HG03460 (cell line): ENCODE measurements at regions not wholly inside any gene's neighbourhood (a gene's known extent, or its start where the extent isn't known, plus 50 kb on each side); places are given as distances from the start of the nearest gene placed in this dataset.

Source experiments
- ATAC-seq: cut with Tn5 transposase; IDR thresholded peaks from one replicate; pipeline ENCODE4 v1.9.1; 2021; ENCODE audit not compliant: unreplicated experiment

DNA sequence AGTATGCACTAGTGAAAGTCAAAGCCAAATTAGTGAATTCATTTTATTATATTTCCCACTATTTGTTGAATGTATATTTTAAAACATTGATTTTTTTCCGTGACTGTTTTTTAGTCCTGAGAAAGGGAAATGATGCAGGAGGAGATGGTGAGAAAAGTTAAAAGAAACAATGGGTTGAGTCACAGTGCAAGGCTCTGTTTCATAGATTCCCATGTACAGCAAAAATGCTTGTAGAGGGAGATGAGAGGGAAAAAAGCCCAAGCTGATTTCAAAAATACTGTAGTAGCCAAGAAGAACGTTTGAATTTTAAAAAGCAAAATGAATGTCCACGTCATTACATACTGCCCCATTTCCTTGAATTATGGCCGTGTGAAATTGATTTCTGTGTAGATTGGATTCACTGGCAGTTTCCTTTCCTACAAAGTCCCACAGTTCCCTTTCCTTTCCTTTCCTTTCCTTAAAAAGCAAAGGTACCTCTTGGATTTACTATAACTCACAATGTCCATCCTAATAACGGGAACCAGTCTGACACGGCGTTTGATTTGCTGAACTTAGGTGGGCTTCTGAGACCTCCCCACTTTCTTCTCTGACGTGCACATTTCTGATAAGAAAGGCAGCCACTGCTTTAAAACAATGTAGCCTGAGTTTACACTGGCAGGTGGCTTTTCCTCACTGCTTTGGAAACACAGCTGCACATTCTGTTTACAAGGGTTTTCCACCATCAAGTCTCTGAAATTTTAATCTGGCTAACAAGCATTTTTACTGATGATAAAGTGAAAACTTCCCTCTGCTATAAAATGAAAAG, 63.7 kb downstream of the SPCS3 start:
- no peak for ATAC-seq

DNA sequence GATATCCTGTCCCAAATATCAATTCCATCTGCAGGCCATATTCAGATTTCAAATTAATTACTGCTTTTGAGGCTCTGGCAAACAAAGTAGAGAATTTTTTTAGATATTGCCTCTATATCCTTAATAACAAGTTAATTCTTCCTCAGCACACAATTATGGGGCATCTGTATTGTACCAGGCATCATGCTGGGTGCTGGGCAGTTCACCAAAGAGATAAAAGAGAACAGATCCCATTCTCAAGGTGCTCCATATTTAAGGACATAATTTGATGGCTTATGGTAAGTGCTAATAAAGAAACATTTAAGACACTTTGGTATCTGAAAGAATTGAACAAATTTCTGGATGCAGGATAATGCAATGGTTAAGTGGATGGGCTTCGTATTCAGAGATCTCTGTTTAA, 65.8 kb downstream of the SPCS3 start:
- no peak for ATAC-seq

DNA sequence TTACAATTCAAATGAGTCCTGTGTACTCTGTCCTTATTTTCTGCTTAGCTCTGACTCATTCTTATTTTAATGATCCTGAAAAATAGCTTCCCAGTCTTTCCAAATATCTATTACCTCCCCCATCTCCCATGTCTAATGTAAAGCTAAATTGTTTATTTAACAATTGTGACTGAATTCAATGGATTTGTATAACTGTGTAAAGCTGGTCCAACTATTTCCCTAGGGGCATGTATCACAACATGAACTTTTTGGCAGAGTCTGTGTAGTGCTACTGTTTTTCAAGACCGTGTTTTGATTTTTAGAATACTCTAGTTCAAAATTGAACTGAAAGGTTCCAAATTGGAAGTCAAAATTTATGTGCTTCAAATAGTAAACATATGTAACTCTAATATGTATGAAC, 67.8 kb downstream of the SPCS3 start:
- ATAC-seq = no peak

DNA sequence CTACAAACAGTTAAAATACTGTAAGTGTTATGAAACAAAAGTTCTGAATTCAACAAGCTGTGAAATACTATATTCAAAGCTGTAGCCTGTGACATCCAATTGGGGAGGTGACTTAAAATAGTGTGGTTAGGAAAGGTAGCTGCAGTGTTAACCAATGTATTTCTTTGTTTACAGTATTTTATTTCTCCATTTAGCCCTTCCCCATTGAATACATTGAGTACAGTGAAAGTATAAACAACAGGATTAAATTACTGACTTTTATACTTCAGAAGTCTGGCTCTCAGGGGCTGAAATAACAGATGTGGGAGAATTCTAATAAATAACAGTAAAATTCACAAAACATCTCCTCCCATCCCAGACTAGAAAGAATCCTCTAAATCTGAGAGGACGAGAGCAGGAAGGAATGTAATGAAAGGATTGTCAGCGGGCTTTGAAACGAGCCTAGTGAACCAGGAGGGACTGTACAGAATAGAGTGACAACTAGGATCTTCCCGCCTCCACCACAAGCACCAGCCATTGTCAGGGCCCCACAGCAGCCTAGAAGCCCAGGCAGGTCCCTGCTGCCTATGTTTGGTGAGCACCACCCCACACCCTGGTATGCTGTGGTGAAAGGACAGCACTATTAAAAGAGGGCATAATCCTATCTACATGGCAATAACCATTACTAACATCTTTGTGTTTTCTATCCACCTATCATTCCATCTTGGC, 73.7 kb downstream of the SPCS3 start:
- ATAC-seq = no peak

DNA sequence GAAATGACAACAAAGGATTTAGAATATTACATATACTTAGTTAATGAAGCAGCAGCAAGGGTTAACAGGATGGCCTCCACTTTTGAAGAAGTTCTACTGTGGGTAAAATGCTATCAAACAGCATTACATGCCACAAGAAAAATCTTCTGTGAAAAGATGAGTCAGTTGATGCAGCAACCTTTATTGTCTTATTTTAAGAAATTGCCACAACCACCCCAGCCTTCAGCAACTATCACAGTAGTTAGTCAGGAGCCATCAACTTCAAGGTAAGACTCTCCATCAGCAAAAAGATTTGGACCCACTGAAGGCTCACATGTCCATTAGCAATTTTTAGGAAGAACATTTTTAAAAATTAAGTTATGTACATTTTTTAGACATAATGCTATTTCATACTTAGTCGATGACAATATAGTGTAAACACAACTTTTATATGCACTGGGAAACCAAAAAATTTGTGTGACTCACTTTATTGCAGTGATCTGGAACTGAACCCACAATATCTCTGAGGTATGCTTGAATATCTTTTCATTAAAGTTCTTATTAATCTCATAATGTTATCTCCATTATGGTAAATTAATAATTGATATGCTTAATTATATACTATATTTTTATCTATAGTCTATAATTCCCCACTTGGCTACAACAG, 81.2 kb downstream of the SPCS3 start:
- ATAC-seq = no peak

DNA sequence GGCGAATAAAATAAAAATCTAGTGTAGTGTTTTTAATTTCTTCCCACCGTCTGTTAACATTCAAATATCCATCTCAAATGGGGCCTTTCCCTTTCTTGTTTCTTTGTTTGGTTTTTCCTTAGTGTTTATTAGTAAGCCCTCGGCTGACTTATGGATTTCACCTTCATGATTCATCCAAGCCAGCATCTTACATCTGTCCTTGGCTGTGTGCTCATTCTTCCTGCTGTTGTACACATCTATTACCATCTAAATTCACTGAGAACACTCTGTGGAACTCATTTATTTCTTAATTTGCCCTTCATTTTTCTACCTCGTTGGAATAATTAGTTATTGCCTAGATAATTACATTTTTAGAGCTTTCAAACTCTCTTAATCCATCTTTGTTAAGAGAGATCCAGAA, 84.9 kb downstream of the SPCS3 start:
- no peak for ATAC-seq

DNA sequence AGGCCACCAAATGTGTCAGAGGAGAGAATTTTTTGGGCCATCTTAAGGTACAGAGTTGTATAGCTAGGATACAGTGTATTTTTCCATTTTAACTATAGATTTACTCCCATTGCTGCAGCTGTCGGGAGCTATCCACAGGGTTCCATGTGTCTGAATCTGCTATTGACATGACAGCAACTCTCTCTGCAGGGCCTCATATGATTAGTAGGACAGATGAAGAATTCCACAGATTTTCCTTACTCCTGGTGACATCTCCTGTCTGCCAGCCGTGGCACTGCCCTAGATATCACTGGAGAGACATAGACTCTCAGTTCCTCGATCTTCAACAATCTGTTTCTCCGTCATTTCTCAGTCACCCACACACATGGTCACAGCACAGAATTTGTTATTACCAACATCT, 86.5 kb downstream of the SPCS3 start:
- ATAC-seq = no peak

DNA sequence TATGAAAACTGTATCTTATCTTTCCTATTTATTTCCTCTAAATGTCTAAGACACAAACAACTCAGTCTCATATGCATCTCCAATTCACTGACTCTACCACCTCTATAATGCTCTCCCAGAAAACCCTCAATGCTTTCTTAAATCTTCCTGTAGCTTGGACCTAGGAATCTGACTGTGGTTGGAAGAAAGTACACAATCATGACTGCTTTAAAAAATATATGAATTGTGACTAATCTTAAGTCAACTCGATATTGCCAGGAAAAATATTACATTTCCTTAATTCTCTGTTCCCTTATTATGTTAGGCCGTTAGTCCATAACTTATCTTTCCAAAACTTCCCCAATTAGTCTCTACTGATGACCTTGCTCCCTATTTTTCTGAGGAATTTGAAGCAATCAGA, 87.0 kb downstream of the SPCS3 start:
- no peak for ATAC-seq

DNA sequence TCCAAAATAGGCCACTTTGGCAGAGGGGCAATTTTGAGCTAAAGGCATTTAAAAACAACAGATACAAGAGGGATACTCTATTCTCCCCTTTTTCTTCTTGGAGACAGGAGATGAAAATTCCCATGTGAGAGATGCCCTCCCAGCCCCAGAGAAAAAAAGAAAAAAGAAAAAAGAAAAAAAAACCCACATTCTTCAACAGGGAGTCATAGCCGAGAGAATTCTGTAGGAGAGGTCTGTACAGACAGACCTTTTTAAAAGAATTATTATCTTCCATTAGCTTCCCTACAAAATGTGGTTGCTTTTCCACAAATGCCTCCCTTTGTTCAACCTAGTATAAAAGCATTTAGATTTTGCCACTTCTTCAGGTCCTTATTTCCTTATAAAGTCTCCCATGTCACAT, 89.9 kb downstream of the SPCS3 start:
- no peak for ATAC-seq

DNA sequence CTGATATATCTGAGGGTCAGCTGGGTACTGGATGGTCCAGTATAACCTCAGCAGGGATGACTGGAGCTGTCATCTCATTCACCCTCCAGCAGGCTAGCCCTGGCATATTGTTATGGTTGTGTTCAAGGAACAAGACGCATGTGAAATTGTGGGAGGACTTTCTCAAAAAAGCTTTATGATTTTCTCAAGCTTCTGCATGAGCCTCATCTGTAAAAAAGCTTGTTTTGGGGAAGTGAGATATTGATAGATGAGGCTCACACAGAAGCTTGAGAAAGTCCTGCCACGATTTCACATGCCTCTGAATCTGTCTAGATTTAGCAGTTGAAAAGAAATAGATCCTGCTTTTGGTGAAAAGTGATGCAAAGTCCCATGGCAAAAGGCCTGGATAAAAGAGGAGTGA, 93.4 kb downstream of the SPCS3 start:
- ATAC-seq = peak; percentile 78

DNA sequence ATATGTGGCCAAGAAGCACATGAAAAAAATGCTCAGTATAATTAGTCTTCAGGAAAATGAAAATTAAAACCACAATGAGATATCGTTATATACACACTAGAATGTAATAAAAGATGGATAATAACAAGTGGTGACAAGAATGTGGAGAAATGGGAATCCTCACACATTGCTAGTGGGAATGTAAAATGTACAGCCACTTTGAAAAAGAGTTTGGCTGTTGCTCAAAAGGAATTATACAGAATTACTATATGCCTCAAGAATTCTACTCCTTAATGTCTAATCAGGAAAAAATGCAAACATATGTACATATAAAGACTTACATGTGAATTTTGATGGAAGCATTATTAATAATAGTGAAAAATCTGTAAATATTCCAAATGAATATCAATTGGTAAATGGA, 102.2 kb downstream of the SPCS3 start:
- no peak for ATAC-seq

DNA sequence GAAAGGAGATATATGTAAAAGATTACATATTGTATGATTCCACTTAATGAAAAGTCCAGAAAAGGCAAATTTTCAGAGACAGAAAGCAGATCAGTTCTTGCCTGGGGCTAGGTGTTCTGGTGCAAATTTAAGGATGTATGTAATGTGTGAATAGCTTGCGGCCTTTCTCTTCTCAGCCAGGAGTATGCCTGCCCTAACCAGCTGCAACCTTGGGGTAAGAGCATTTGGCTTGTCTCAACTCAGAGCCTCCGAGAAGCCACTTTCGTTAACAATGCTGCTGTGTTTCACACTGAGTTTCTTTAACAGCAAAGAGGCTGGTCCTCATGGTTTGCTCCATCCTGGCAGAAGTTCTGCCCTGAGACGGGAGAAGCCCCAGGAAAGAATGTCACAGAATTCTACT, 102.7 kb downstream of the SPCS3 start:
- no peak for ATAC-seq

DNA sequence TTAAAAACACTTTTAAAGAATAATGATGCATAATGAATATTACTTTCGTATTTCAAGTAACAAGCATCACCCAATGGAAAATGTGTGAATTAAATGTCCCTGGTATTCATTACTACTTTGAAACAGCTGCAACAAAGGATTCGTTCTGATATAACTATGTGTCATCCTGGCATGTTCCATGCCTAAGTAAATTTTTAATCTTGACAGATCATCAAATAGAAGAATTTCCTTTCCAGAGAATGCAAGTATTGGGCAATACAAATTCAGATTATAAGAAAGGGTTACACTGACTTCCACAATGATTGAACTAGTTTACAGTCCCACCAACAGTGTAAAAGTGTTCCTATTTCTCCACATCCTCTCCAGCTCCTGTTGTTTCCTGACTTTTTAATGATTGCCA, 105.3 kb downstream of the SPCS3 start:
- no peak for ATAC-seq

DNA sequence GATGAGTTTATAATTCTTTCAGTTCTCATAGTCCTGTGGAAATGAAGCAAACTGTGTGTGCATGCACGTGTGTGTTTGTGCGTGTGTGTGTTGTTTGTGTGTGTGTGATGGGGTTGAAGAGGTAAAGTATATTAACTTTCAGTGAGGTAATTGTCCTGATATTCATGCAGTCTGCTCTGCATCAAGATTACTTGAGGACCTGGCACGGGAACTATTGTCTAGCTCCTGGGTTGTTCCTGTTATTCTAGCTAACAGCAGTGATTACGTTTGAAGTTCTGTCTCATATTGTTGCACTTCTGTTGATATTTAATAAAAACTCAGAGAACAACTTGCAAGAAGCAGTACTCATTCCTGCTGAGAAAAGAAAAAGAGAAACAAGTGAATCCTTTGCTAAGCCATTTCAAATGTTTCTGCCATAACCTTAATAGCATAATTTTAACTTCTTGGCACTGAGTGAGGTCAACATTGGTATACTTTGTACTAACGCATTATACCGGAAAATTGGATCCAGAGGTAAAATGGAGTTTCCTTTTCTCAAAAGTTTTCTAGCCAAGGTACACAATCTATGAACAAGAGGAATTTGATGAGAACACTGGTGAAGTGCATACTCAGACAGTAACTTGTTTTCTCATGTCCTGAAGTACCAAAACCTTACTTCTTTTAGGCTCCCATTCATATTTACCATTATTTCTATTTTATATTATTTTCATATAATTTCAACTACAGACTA, 113.2 kb downstream of the SPCS3 start:
- ATAC-seq = no peak

DNA sequence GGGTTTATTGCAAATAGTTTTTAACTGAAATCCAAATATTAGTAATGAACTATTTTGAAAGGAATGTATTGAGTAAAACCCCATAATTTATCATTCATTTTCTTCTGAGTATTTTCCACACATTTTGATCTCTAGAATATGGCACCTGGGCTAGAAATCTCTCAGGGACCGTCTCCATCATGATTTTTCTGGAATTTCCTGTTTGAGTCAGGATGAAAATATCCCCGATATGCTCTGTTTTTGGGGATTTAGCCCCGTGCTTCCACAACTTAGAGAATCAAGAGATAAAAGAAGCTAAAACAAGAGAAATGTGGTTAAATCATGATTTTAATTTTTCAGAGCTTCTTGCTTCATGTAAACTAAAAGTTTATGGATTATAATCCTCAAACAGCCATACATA, 114.2 kb downstream of the SPCS3 start:
- no peak for ATAC-seq

DNA sequence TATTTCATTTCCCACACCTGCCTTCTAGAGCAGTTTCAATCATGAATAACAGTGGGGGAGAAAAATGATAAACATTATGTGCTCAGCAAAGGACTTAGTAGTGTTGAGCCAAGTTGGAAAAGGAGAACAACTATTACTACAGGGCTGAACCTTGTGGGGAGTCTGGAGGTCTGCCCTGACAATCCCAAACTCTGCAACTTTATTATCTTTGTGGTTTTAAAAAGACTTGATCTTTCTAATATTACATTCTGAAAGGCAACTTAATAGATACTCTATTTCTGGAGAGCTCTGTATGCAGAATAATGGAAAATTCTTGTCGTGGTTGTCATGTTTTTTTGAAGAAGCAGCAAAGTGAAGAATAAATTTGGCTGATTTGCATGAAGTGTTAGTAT, 116.1 kb downstream of the SPCS3 start:
- ATAC-seq = no peak

DNA sequence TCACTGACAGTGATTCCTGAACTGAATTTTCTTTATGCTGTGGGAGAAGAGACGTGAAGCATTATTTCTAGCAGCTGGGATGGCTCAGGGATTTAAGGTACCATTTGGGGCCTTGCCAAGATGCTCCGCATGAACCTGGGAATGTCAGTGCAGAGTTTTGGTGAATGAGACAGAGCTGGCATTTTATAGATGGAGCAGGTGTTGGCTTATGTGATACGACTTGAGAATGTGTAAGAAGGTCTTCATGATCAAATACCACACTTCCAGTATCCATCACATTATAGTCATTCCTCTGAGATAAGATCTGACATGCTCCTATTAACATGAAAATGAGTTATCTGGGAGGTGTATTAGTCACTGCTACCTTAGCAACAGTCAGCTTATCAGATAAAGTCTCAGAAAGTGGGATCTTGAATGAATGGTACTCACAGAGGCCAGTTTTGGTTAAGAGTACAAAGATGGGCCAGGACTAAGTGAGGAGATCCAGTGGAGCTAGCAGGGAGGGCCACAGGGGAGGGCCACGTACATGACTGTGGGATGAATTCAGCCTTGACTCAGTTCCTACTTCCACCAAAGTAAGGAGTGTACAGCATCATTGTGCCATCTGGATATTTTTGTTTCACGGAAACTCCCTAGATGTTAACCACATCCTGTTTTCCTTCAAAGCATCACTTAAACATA, 116.7 kb downstream of the SPCS3 start:
- no peak for ATAC-seq

DNA sequence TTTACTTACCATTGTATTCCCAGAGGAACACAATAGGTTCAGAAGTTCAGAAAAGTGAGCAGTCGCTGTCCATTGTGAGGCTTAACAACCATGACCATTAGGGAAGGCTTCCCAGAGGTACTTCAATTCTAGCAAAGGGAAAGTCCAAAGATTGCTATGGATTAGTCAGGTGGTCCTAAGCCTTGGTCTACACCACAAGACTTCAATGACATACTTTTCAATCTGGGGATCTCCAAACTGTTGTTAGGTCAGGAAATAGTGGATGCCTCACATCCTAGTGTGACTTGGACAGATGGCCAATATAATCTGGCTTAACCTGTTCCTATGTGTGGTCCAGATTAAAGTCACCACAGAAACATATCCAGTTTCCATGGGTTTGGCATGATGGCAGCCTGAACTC, 118.0 kb downstream of the SPCS3 start:
- ATAC-seq = no peak

DNA sequence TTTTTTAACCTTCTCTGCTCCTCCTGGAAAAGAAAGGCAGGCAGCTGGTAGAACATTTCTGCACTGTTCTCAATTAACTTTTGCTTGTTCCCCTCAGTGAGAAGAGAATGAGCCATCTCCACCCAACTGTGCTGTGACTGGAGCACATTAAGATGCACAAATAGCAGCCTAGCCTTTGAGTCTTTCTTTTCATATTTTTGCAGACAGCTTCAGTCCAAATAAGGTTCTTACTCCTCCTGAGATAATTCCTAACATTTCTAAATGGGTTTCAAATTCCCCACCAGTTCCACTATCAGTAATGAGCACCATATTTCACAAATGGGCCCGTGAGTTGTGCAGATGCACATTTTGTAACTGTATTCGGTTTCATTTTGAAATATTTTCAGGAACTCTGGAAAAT, 118.6 kb downstream of the SPCS3 start:
- no peak for ATAC-seq

DNA sequence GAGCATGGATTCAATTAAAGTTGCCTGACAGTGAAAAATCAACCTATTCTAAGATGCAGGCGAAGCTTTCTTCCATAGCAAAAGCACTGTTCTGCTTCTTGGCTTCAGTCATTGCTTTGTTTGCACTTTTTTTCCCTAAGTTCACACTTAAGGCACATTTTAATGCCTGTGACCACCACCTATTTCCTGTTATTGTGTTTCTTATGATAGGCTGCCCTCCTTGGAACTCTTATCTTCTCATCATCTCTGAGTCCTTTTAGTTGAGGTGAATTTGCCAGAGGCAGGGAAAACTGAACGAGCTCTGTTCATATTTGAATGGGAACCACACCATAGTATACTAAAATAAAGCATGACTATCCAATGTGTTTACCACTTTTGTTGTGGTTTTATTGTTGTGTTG, 119.8 kb downstream of the SPCS3 start:
- no peak for ATAC-seq

DNA sequence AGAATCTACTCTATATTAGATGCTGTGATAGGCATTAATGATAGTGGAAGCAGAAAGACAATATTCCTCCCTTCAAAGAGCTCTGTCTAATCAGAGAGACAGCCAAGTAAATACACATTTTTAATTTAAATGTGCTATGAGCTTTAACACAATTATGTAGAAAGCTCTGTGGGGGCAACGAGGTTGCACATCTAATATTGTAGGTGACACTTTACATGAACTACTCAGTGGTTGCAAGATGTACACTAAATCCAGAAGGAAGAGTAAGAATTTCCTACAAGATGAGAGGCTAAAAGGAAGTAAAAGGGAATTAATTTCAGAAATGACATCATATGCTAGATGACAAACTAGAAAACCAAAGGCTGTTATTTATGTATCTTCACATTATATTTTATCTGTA, 120.9 kb downstream of the SPCS3 start:
- ATAC-seq = no peak
